ENCODE measurements at regions not wholly inside any gene's neighbourhood (a gene's known extent, or its start where the extent isn't known, plus 50 kb on each side); places are given as distances from the start of the nearest gene placed in this dataset.

DNA sequence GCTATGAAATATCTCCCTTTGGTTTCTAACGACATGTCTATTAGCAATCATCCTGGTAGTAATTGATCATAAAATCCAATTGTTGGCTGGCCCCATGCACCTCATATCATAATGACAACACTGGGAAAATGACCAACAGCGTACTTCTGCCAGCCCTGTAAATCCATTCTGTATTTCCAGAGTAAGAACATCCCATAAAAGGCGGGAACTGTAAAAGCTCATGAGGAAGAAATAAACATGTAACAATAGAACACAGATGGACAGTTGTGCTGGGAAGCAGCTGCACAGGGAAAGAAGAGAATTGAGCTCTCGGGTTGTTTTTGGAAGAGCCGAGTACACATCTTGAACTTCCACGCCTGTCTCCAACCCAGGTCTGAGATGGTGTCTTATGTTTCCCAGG, 218.7 kb downstream of the CMPK2 start:
- TF ChIP-seq EZH2 (IDR thresholded peaks at IDR 0.05) (no peak), EZH2phosphoT487 (IDR thresholded peaks at IDR 0.05) (no peak)
- TF ChIP-seq, protein P1, sequence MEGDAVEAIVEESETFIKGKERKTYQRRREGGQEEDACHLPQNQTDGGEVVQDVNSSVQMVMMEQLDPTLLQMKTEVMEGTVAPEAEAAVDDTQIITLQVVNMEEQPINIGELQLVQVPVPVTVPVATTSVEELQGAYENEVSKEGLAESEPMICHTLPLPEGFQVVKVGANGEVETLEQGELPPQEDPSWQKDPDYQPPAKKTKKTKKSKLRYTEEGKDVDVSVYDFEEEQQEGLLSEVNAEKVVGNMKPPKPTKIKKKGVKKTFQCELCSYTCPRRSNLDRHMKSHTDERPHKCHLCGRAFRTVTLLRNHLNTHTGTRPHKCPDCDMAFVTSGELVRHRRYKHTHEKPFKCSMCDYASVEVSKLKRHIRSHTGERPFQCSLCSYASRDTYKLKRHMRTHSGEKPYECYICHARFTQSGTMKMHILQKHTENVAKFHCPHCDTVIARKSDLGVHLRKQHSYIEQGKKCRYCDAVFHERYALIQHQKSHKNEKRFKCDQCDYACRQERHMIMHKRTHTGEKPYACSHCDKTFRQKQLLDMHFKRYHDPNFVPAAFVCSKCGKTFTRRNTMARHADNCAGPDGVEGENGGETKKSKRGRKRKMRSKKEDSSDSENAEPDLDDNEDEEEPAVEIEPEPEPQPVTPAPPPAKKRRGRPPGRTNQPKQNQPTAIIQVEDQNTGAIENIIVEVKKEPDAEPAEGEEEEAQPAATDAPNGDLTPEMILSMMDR (IDR thresholded peaks at IDR 0.05), result no peak

Measured in neural progenitor cell (in vitro differentiated cells).